ENCODE measurements at regions not wholly inside any gene's neighbourhood (a gene's known extent, or its start where the extent isn't known, plus 50 kb on each side); places are given as distances from the start of the nearest gene placed in this dataset.

DNA sequence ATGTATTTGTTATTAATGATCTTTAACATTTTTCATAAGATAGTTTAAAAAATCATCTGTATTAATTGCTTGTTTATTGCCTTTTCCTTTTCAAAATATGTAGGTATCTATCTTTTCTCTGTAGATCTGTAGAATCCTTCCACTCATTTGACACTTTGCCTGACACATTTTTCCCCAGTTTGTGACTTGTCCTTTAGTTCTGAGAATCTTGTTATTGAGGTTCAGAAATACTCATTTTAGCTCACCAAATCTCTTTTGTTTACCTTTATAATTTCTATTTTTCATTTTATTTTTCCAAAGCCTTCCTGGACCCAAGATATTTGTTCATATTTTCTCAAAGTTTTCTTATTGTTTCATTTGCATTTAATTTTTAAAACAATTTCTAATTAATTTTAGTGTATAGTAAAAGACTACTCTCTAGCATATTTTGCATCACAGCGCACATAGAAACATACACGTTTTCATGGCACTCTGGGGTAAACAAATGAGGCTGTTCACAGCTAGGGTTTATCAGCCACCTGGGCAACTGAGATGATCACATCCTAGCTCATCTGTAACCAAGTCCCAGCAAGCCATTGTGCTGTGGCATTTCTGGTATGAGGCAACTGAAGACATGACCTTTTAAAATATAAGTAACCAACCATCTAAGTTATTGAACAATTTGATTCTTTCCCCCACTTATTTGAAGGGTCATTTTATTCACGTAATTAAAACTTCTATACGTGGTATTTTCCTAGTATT, 275.7 kb downstream of the ADGB start:
- TF ChIP-seq, protein P1, sequence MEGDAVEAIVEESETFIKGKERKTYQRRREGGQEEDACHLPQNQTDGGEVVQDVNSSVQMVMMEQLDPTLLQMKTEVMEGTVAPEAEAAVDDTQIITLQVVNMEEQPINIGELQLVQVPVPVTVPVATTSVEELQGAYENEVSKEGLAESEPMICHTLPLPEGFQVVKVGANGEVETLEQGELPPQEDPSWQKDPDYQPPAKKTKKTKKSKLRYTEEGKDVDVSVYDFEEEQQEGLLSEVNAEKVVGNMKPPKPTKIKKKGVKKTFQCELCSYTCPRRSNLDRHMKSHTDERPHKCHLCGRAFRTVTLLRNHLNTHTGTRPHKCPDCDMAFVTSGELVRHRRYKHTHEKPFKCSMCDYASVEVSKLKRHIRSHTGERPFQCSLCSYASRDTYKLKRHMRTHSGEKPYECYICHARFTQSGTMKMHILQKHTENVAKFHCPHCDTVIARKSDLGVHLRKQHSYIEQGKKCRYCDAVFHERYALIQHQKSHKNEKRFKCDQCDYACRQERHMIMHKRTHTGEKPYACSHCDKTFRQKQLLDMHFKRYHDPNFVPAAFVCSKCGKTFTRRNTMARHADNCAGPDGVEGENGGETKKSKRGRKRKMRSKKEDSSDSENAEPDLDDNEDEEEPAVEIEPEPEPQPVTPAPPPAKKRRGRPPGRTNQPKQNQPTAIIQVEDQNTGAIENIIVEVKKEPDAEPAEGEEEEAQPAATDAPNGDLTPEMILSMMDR (IDR thresholded peaks at IDR 0.05; ENCODE audit: extremely low read depth, insufficient read depth, missing control alignments) = no peak
- in situ Hi-C loops (cut with MboI; ENCODE audit: low pct_unique_long_range_greater_than_20kb, low sequenced_read_pairs, unreplicated experiment) = loop anchor here (25.0 kb wide), 1 partner anchor 413 kb away; no protein-coding TSS in a partner anchor
- DNase-seq (ENCODE audit: low spot score) = no peak

DNA sequence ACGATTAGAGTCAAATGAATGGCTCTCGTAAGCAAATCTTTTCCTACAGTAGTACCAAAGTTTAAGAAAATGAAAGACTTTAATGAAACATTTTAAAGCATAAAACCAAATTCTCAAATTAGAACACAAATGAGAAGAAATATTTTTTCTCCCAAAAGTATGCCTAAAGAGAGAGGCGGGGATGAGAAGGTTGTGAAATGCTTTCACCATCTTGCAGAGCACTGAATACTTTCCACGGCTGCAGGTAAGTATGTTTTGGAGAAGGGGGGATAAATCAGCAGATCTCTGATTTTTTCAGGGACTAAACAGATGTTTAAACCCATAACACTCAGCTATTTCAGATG, 277.1 kb downstream of the ADGB start:
- DNase-seq (ENCODE audit: low spot score) = no peak
- TF ChIP-seq, protein P1 (IDR thresholded peaks at IDR 0.05; ENCODE audit: extremely low read depth, insufficient read depth, missing control alignments) = no peak
- in situ Hi-C loops (cut with MboI; ENCODE audit: low pct_unique_long_range_greater_than_20kb, low sequenced_read_pairs, unreplicated experiment) = no loop called here

DNA sequence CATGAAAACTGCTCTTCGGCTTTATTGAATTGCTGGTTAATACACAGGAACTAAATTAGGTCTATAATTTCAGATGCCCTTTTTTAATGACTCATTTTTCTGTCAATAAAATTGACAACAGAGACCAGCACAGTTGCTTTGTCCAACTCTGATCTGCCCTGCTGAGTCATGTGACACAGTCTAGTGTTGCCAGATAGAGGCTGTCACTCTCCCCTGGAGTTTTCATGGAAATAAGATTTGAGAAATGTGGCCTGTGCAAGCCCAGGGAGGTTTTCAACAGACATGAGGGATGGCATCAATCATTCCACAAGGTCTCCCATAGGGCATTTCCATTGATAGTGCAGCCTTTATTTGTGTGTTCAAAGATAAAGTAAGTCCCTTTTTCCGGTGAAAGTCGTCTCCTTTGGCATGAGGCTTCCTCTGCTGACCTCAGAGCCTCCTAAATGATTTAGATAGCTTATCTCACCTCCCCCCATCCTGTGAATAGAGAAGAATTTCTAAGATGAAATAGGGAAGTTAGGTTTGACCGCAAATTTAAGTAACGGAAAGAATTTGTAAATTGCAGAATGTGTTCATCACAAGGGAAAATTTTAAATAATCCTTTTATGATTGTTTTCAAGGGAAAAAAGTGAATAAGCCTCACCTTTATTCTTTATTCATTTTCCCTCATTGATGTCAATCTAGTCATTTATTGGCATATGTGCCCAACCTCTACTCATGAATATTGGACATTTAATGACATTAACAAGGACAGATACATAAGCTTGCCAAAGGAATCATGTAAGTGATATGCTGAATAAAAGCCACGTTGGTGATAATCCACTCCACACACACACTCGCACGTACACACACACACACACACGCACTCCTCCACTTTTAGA, 277.7 kb downstream of the ADGB start:
- no peak for DNase-seq (ENCODE audit: low spot score)
- in situ Hi-C loops (cut with MboI; ENCODE audit: low pct_unique_long_range_greater_than_20kb, low sequenced_read_pairs, unreplicated experiment) = no loop called here
- TF ChIP-seq, protein P1 (IDR thresholded peaks at IDR 0.05; ENCODE audit: extremely low read depth, insufficient read depth, missing control alignments) = no peak

DNA sequence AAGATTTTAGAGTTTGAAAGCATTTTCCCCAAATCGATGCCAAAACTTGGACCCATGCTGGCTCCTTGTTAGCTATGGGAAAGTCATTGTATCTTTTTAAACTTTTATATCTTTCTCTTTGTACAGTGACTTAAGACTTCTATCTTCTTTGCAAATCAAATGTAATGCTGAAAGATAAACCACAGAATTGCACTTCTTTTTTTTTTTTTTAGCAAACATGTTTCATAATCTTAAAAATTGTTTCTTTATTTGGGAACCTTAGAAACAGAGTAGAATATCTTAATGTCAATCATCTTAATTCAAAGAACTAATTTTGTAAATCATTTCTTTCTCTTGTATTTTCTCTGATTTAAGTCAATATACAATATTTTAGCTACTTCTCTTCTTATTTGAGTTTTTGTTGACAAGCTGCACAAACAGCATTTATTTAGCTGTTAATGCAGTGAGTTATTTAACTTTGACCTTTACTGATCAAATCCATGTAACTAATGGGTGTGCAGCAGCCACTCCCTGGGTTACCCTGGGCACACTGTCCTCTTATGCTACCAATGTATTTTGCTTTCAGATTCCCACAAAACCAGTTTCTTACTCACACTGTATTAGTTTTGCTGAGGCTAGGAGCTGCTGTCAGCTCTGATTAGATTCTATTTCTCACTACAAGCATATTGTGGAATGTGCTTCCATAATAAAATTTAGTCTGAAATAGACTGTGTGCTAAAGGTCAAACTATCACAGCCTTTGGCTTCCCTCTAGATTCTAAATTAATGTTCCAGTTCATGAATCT, 279.6 kb downstream of the ADGB start:
- DNase-seq (ENCODE audit: low spot score) = no peak
- in situ Hi-C loops (cut with MboI; ENCODE audit: low pct_unique_long_range_greater_than_20kb, low sequenced_read_pairs, unreplicated experiment) = no loop called here
- TF ChIP-seq, protein P1 (IDR thresholded peaks at IDR 0.05; ENCODE audit: extremely low read depth, insufficient read depth, missing control alignments) = no peak

DNA sequence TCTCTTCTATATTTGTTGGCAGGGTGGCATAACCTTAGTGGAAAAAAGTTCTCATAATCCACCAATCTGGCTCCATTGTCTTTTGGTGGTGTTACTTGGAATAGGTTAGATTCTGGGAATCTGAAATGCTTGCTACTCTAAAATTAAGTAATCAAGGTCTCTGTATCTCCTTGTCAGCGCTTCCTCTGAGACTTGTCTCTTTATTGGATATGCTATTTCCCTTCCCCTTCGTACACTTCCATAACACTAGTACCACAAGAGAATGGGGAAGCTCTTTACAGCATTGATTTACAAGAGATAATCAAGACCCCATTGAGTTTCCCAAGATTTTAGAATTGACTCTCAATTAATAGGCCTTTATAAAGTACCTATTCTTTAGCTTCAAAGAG, 280.2 kb downstream of the ADGB start:
- in situ Hi-C loops (cut with MboI; ENCODE audit: low pct_unique_long_range_greater_than_20kb, low sequenced_read_pairs, unreplicated experiment) = no loop called here
- no peak for DNase-seq (ENCODE audit: low spot score)
- TF ChIP-seq, protein P1 (IDR thresholded peaks at IDR 0.05; ENCODE audit: extremely low read depth, insufficient read depth, missing control alignments) = no peak

DNA sequence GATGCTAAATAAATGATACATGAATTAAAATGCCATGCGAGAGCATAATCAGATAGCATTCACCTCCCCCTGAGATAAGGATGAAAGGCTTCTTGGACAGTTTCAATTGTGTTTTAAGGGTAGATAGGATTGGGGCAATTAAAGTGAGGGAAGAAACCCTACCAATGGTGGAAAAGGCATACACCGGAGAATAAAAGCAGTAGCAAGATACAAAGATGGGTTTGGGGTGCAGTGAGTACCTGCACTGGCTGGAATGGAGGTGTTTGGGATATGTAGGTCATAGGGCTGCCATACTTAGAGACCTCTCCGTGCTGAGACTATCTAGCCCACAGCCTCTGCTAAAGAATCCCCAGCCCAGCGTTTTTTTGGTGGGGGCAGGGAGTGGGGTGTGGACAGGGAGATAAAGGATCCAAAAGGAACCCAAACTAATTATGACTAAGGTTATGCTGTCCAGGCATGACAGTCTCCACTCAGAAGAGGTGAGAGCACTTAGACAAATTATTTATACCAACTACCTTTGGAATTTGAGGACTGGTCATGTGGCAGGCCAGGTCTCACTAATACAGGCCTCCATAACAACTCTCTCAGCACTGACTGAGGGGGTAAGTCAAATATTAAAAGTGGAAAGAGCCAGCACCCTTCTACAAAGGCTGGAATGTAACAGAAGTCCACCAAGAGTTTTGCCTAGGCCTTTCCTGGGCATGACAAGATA, 280.8 kb downstream of the ADGB start:
- no peak for DNase-seq (ENCODE audit: low spot score)
- TF ChIP-seq, protein P1 (IDR thresholded peaks at IDR 0.05; ENCODE audit: extremely low read depth, insufficient read depth, missing control alignments) = no peak
- in situ Hi-C loops (cut with MboI; ENCODE audit: low pct_unique_long_range_greater_than_20kb, low sequenced_read_pairs, unreplicated experiment) = no loop called here
